Activated CD4-positive, alpha-beta T cell treated with anti-CD3 and anti-CD28 coated beads, Interleukin-2, amount 50 U/mL, for 4 hours (primary cell): ENCODE measurements at regions not wholly inside any gene's neighbourhood (a gene's known extent, or its start where the extent isn't known, plus 50 kb on each side); places are given as distances from the start of the nearest gene placed in this dataset.
"Not testable (repeated sequence)": the region's sequence is repeated elsewhere in the genome, so short reads cannot be mapped to it uniquely, and the experiment has no call there.

Experiments
- DNase-seq, 2 experiments: peaks; one replicate each; pipeline ENCODE4 v3.0.0-alpha.2; 2020

DNA sequence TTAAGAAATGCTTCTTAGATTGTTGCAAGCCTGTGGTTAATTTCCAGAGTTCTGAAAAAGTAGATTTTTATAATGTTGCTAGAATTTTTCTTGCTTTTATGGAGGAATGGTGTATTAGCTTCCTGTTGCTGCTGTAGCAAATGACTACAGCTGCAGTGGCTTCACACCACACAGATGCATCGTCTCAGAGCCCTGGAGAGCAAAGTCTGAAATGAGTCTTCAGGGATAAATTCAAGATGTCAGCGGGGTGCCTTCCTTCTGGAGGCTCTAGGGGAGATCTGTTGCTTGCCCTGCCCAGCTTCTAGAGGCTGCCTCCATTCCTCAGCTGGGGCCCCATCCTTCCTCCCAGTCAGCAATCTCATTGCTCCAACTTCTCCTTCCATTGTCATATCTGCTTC, 187.8 kb downstream of the ZNF516 start:
- no peak for DNase-seq

GRCh38 chr18:76306685-76307292, 188.3 kb downstream of the ZNF516 start:
- DNase-seq = no peak

DNA sequence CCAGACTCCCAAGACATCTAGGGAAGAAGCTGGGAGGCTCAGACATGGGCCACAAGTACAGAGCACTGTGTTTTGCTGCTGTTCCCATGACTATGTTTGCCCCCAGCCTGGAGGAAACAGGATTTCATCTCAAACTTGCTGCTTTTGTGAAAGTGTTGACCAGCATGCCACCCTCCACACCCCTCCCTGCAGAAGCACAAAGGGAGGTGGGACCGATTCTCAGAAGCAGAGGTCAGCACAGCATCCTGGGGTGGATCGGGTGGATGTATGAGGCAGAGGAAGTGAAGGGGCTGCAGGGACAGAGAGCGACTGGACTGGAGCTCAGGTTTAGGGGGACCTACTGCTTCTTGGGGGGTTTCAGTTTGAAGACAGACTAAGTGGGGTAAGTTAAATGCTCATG, 209.2 kb downstream of the ZNF516 start:
- no peak for DNase-seq

- no peak for DNase-seq
Measured at GRCh38 chr18:76281565-76281964, 213.5 kb downstream of the ZNF516 start.

GRCh38 chr18:76277801-76278200, 217.2 kb downstream of the ZNF516 start:
- no peak for DNase-seq

- DNase-seq = no peak
Measured at GRCh38 chr18:76275727-76276313, 219.2 kb downstream of the ZNF516 start.

GRCh38 chr18:76274468-76275289, 220.4 kb downstream of the ZNF516 start:
- no peak for DNase-seq

DNA sequence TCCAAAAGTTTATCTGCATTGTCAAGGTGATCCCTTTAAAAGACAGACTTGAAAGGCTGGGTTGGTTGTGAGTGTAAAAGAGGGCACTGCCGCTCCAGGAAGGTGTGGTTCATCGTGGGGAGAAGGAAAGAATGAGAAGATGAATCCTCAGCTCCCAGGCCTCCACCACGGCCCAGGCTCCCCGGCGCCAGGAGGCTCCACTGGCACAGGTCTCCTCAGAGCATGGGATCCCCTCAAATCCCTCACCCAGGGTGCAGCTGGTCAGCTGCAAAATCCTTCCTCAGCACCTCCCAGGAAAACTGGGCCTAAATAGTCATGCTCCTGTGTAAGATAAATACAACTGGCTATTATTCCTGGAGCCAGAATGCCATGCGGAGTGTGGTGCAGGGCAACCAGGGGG, 221.1 kb downstream of the ZNF516 start:
- DNase-seq = no peak

GRCh38 chr18:76273036-76273545, 222.0 kb downstream of the ZNF516 start:
- no peak for DNase-seq

- DNase-seq = not testable (repeated sequence)
Measured at GRCh38 chr18:76267423-76267822, 227.6 kb downstream of the ZNF516 start.

DNA sequence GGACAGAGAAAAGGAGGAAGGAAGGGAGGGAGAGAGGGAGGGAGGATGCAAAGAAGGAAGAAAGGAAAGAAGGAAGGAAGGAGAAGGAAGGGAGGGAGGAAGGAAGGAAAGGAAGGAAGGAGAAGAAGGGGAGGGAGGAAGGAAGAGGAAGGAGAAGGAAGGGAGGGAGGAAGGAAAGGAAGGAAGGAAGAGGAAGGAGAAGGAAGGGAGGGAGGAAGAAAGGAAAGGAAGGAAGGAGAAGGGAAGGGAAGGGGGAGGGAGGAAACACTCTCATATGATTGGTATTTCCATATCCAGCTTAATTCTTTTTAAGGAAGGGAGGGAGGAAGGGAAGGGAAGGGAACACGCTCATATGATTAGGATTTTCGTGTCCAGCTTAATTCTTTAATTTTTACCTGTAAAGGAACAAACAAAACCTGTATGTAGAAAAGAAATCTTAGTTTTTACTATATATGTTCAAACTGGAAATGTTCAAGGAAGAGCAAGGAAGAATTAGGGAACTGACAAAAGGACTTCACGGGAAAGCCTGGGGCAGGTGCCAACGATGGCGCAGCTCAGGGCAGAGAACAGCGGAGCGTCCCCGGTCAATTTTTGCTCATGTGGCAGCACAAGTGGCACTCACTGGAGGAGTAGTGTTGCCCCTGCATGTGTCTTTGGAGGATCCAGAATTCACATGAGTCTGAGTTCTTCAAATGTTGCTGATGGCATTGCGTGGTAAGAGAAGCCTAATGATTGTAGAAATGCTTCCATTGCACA, 228.6 kb downstream of the ZNF516 start:
- no peak for DNase-seq

GRCh38 chr18:76265497-76266235, 229.4 kb downstream of the ZNF516 start:
- DNase-seq = no peak

DNA sequence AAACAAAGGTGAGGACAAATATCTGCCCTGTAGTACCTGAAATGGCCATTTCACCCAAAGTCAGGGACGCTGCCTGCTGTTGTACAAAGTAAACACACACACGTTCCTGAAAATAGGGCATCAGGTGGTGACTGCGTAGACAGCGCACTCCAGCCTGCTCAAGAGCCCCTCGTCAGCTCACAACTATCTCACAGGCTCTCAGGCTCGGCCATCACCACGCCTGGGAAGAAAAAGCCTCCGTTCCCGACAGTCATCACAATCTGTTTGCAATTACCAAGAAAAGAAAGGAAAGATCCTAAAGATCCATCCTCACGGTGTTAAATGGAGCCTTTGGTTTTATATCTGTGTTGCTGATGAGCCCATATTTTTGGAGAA, 230.2 kb downstream of the ZNF516 start:
- DNase-seq = no peak

DNA sequence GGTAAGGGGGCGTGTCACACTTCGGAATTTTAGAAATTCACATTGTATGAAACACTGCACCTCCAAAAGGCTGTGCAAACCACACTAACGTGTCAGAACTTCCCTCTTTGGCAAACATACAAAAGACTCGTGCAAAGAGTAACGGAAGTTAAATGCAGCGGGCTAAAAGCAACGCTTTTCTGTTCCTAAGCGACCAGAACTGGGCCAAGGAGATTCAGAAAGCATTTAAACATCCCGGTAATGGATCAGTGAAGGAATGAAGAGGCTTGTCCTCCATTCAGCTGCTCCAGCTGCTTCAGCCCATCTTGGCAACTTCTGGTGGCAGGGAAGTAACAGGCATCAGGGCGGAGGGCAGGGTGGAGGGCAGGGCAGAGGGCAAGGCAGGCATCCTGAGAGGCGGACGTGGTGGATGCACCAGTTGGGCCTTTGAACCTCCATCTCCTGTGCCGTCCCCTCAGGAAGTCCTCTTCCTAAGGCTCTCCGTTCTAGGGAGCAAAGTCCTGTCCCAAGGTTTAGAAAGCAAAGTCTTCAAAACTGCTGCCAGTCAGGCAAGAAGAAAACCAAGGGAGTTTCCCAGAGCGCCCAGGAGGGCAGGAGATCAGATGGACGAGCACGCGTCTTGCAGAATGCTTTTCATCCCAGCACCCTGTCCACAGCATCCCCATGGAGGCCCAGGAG, 230.7 kb downstream of the ZNF516 start:
- DNase-seq = no peak

DNA sequence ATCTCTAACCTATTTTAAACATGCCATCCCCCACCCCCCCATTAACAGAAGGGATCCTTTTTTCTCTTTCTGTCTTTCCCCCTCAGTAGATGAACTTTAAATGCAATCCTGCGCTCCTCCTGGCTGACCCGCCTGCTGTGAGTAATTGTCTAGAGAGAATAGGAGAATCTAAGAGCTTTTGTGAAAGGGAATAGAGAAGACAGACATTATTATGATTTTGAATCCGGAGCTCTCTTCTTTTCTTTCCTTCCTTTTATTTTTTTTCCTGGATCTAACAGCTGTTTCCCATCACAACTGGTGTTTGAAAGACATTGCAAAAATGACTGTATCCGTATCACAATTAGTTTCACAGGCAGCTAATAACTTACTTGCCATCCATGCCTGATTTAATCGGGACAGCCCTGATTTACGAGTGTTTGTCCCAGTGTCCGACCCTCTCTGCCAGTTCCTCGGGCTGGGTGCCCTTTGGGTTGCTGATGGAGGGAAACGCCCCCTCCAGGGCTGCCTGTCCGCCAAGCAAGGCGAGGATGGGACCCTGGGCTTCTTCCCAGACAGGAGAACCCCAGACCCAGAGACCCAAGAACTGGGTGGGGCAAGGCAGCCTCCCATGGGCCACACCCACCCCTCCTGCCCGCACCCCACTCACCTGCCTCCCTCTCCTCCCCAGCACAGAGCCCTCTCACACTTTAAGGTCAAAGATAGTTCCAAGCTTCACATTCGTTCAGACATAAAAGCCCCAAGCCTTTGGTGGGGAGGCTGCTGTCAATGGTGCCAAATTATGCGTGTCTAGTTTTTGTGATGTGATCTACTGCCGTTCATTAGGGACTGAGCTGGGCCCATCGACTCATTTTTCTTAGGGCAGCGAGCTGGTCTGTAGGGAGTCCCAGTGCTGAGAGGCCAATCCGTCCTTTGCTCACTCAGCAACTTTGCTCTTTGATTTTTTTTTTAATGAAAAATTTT, 231.7 kb downstream of the ZNF516 start:
- no peak for DNase-seq

DNA sequence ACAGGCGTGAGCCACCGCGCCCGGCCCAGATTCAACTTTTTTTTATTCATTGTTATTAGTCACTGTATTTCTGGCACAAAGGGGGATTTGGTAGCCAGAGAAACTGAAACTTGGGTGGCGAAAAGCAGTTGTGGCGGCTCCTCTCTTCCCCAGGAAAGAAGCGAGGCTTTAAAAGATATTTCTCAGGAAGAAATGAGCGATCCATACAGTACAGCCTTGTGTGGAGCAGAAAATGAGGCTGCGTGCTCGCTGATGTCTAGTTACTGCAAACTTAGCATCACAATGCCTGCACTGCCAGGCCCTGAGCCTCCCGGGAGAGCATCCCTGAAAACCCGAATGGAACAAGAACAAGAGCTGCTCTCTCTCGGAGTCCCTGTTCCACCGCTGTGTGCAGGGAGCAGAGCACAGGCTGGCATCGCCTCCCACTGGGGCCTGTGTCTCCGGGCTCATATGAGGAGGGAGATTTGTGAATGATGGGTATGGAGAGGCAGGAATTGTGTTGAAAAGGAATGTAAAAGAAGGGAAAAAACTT, 234.0 kb downstream of the ZNF516 start:
- no peak for DNase-seq

DNA sequence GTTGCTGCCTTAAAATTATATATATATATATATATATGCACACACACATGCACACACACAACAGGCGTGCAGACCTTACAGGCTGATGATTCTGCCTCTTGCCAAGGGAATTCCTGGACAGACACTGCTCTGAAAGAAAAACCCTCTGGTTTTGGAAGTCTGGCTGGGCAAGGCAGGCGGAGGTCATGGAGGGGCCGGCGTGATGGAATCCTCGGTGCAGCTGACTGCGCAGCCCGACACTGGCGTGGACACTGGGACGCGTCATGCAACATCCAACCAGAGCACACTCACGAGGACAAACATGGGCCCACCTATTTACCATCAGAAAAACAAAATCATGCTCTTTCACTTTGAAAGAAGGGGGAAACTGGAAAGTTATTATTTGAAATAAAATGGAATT, 235.3 kb downstream of the ZNF516 start:
- no peak for DNase-seq

- no peak for DNase-seq
Measured at GRCh38 chr18:76259096-76259495, 235.9 kb downstream of the ZNF516 start.

DNA sequence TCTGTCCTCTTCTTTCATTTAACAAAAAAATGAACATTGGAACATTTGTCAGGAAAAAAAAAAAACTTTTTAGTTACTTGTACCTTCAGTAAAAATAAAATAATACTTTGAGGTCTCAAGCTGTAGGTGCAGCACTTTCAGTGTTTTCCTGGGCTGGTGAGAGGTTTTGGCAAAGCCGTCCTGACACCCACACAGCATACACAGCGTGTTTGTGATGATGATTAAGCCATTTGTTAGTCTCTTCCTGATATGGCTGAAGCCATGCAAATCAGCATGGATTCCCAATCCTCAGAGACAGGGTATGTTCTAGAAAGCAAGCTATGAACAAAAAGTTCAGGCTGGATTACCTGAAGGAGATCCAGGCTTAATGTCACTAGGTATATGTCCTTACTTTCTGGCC, 236.8 kb downstream of the ZNF516 start:
- no peak for DNase-seq

- DNase-seq = no peak
Measured at GRCh38 chr18:76255070-76255683, 239.9 kb downstream of the ZNF516 start.
